KMS-11 (cell line): ENCODE measurements at regions not wholly inside any gene's neighbourhood (a gene's known extent, or its start where the extent isn't known, plus 50 kb on each side); places are given as distances from the start of the nearest gene placed in this dataset.

Source experiments
- H2AFZ ChIP-seq: fragments of 200-600 bp; sonication (generic); 2 replicates; pipeline ENCODE4 v1.6.1; 2016; ENCODE audit warnings: antibody characterized with exemption, mixed run types, low read depth
- H3K27ac ChIP-seq: fragments of 200-600 bp; sonication (generic); 2 replicates; pipeline ENCODE4 v1.6.1; 2016; ENCODE audit warnings: mild to moderate bottlenecking, mixed run types
- H3K27me3 ChIP-seq: fragments of 200-600 bp; sonication (generic); 2 replicates; pipeline ENCODE4 v1.6.1; 2017; ENCODE audit warnings: mild to moderate bottlenecking, low read depth, mixed run types, moderate library complexity; ENCODE audit not compliant: insufficient read depth
- H3K36me3 ChIP-seq: fragments of 200-600 bp; sonication (generic); 2 replicates; pipeline ENCODE4 v1.6.1; 2017; ENCODE audit warnings: mild to moderate bottlenecking, mixed run types; ENCODE audit not compliant: insufficient read depth
- H3K4me1 ChIP-seq: fragments of 200-600 bp; sonication (generic); 2 replicates; pipeline ENCODE4 v1.6.1; 2016; ENCODE audit warnings: mild to moderate bottlenecking, low read depth, mixed run types; ENCODE audit not compliant: poor library complexity, severe bottlenecking
- H3K4me2 ChIP-seq: fragments of 200-600 bp; sonication (generic); 2 replicates; pipeline ENCODE4 v1.7.0; 2016; ENCODE audit warnings: mild to moderate bottlenecking, mixed run types
- H3K4me3 ChIP-seq: fragments of 200-600 bp; sonication (generic); IDR thresholded peaks from 2 replicates; pipeline ENCODE4 v1.6.1; 2017; ENCODE audit warnings: low read depth, low read length, mixed read lengths; ENCODE audit not compliant: insufficient read depth
- H3K79me2 ChIP-seq: fragments of 200-600 bp; sonication (generic); 2 replicates; pipeline ENCODE4 v1.6.1; 2016; ENCODE audit warnings: low read depth, mixed run types; ENCODE audit not compliant: insufficient read depth
- H3K9ac ChIP-seq: fragments of 200-600 bp; sonication (generic); 2 replicates; pipeline ENCODE4 v1.6.1; 2016; ENCODE audit warnings: mild to moderate bottlenecking, mixed run types
- H4K20me1 ChIP-seq: fragments of 200-600 bp; sonication (generic); 2 replicates; pipeline ENCODE4 v1.6.1; 2016; ENCODE audit warnings: mild to moderate bottlenecking, mixed run types; ENCODE audit not compliant: insufficient read depth
- TF ChIP-seq, protein P1 (sequence below): fragments of 200-600 bp; sonication (generic); conservative IDR thresholded peaks from 2 replicates; pipeline ENCODE4 v1.6.1; 2017; ENCODE audit warnings: low read depth, mild to moderate bottlenecking, antibody characterized with exemption, low read length, moderate library complexity, mixed read lengths

DNA sequence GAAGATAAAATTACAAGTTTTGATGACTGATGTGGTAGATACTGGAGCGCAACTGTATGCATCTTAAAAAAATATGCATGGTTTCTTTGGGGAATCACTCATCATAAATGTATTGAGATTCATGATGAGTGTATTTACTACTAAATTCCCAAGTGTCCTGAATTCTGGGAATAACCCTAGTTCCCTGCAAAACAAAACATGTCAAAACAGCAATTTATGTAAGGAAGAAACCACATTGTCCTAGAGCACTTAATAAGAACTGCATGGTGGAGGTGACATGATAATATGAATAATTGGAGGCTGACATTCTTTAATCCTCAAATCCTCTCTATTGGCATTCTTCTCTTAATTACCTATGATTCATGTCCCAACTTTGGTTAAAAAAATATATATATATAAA lies 1804.7 kb downstream of the STIM2 start:
- Histone ChIP-seq H3K4me1 (no peaks in the 10 kb centered on the region), H3K27ac (no peak overlapping the region), H3K36me3 (no peaks in the 10 kb centered on the region), H3K27me3 (no peaks in the 10 kb centered on the region), H3K4me2 (no peak overlapping the region), H2AFZ (no peak overlapping the region), H3K79me2 (no peaks in the 10 kb centered on the region), H4K20me1 (no peaks in the 10 kb centered on the region), H3K9ac (no peak overlapping the region), H3K4me3 (no peak overlapping the region)
- TF ChIP-seq, protein P1, sequence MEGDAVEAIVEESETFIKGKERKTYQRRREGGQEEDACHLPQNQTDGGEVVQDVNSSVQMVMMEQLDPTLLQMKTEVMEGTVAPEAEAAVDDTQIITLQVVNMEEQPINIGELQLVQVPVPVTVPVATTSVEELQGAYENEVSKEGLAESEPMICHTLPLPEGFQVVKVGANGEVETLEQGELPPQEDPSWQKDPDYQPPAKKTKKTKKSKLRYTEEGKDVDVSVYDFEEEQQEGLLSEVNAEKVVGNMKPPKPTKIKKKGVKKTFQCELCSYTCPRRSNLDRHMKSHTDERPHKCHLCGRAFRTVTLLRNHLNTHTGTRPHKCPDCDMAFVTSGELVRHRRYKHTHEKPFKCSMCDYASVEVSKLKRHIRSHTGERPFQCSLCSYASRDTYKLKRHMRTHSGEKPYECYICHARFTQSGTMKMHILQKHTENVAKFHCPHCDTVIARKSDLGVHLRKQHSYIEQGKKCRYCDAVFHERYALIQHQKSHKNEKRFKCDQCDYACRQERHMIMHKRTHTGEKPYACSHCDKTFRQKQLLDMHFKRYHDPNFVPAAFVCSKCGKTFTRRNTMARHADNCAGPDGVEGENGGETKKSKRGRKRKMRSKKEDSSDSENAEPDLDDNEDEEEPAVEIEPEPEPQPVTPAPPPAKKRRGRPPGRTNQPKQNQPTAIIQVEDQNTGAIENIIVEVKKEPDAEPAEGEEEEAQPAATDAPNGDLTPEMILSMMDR = no peak

DNA sequence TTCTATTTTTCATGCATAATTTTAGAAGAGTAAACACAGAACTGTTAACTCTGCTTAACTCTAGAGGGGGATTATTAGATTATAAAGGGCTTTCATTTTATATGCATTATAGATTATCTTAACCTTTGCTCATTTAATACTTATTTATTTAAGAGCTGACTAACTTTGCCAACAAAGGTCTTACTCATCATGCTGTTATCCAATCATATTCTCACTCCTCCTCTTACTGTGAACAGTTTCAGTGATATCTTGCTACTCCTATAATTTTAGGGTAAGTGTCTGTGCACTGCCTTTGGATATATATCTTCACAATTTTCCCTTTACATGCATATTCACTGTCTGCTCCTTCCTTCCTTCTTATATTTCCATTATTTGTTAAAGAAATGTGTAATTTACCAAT lies 1814.9 kb downstream of the STIM2 start:
- Histone ChIP-seq H3K36me3 (no peaks in the 10 kb centered on the region), H3K4me3 (no peak overlapping the region), H3K79me2 (no peaks in the 10 kb centered on the region), H2AFZ (no peak overlapping the region), H3K4me2 (no peak overlapping the region), H3K4me1 (no peaks in the 10 kb centered on the region), H3K27me3 (no peaks in the 10 kb centered on the region), H3K27ac (no peak overlapping the region), H4K20me1 (no peaks in the 10 kb centered on the region), H3K9ac (no peak overlapping the region)
- TF ChIP-seq, protein P1 = no peak

DNA sequence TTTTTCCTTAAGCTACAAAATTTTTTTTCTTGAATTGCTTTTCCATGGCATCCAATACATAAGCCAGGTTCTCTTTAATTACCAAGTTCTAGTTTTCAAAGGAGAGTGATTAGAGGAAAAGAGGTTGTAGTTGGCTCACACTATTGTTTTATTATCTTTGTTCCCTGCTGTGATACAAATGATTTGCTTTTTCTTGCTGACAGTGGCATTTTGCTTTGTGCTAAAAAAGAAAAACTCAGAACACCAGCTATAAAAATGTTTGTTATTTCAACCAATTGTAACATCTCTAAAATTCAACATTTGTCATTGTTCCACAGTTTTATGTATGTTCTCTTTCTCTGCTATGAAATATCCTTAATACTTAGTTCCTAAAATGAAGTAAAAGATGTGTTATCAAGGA lies 1817.2 kb downstream of the STIM2 start:
- Histone ChIP-seq H3K4me3 (no peak overlapping the region), H3K4me1 (no peaks in the 10 kb centered on the region), H4K20me1 (no peaks in the 10 kb centered on the region), H3K27ac (no peak overlapping the region), H3K36me3 (no peaks in the 10 kb centered on the region), H3K9ac (no peak overlapping the region), H3K4me2 (no peak overlapping the region), H3K79me2 (no peaks in the 10 kb centered on the region), H2AFZ (no peak overlapping the region), H3K27me3 (no peaks in the 10 kb centered on the region)
- TF ChIP-seq, protein P1 = no peak

DNA sequence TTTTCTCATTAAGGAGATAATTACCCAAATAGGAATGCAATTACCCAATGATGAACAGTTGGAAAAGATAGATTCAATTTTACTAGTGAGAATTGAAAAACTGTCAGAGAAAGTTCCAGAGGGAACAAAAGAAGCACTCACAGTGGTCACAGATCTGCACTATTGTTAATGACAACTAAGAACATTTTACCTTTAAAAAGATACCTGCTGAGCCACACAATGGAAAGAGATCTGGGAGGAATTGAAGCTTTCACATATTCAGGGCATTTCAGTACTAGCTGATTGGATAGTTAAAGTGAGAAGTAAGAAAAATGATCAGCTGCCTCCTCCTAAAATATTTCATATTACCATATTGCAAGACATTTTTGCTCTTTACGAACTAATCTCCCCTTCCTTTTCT lies 1822.2 kb downstream of the STIM2 start:
- Histone ChIP-seq H3K27ac (no peak overlapping the region), H4K20me1 (no peaks in the 10 kb centered on the region), H3K79me2 (no peaks in the 10 kb centered on the region), H3K4me3 (no peak overlapping the region), H3K27me3 (no peaks in the 10 kb centered on the region), H3K9ac (no peak overlapping the region), H3K4me2 (no peak overlapping the region), H3K4me1 (no peaks in the 10 kb centered on the region), H2AFZ (no peak overlapping the region), H3K36me3 (no peaks in the 10 kb centered on the region)
- TF ChIP-seq, protein P1 = no peak

DNA sequence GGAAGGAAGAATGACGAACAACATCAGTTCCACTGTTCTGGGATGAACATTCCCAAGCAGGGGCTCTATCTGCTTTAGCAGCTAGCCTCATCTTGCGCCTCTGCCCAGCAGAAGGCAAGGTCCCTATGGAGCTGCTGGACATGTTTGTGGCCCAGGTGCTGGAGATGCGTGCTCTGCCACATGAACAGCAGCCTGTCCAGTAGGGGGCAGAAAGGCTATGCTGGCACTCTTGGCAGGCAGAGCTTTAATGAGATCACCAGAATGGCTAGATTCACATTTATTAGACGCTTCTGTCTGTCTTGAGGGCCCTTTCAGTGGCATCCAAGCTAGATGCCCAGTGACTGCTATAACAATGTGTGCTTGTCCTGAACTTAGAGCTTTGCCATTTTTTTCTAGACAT lies 1826.0 kb downstream of the STIM2 start:
- no peaks in the 10 kb centered on the region for H3K4me1 ChIP-seq
- no peaks in the 10 kb centered on the region for H3K79me2 ChIP-seq
- H2AFZ ChIP-seq = no peak overlapping the region
- no peak overlapping the region for H3K4me3 ChIP-seq
- H3K9ac ChIP-seq = no peak overlapping the region
- H4K20me1 ChIP-seq = no peaks in the 10 kb centered on the region
- no peaks in the 10 kb centered on the region for H3K36me3 ChIP-seq
- H3K27me3 ChIP-seq = no peaks in the 10 kb centered on the region
- TF ChIP-seq, protein P1 = peak; percentile 32; the same call in 1 of the 2 replicates
- no peak overlapping the region for H3K27ac ChIP-seq
- H3K4me2 ChIP-seq = no peak overlapping the region
